WTC11 (cell line): ENCODE measurements at regions not wholly inside any gene's neighbourhood (a gene's known extent, or its start where the extent isn't known, plus 50 kb on each side); places are given as distances from the start of the nearest gene placed in this dataset.

Experiments used
- AR ChIP-seq: fragments of 250-450 bp; sonication (Bioruptor Pico); IDR thresholded peaks from 2 replicates; pipeline ENCODE4 v1.9.0; 2021; ENCODE audit warnings: mild to moderate bottlenecking
- CTCF ChIP-seq: fragments of 200-600 bp; IDR thresholded peaks from 2 replicates; pipeline ENCODE4 v1.8.0; 2022; ENCODE audit warnings: antibody characterized with exemption
- ELF4 ChIP-seq: sonication (generic); formaldehyde crosslinking; IDR thresholded peaks from 2 replicates; pipeline ENCODE4 v1.8.1; 2022; ENCODE audit warnings: low read depth, mild to moderate bottlenecking, moderate library complexity, missing genetic modification reagents
- ESRRA ChIP-seq: sonication (generic); formaldehyde crosslinking; IDR thresholded peaks from 2 replicates; pipeline ENCODE4 v1.8.1; 2022; ENCODE audit warnings: mild to moderate bottlenecking, missing genetic modification reagents, borderline replicate concordance
- NFE2L1 ChIP-seq: sonication (generic); formaldehyde crosslinking; IDR thresholded peaks from 2 replicates; pipeline ENCODE4 v1.8.1; 2023; ENCODE audit warnings: missing genetic modification reagents
- ZNF232 ChIP-seq: sonication (generic); formaldehyde crosslinking; IDR thresholded peaks from 2 replicates; pipeline ENCODE4 v1.8.0; 2022; ENCODE audit warnings: mild to moderate bottlenecking, missing genetic modification reagents

- no peak for TF ChIP-seq ELF4
- no peak for TF ChIP-seq CTCF
- TF ChIP-seq AR = no peak
- TF ChIP-seq ZNF232 (CRISPR knock-in tag) = no peak
- no peak for TF ChIP-seq NFE2L1 (CRISPR knock-in tag)
- TF ChIP-seq ESRRA (CRISPR knock-in tag) = no peak
Observed at GRCh38 chr3:191688756-191689433, 227.9 kb downstream of the PYDC2 start.
